Tibial nerve (tissue), 4 donors: ENCODE measurements at regions not wholly inside any gene's neighbourhood (a gene's known extent, or its start where the extent isn't known, plus 50 kb on each side); places are given as distances from the start of the nearest gene placed in this dataset.
A peak's percentile ranks its signal among the peaks of the same experiment; 100 is the strongest.

ENCODE experiments used
- DNase-seq, 2 donors: peaks; one replicate each; pipeline ENCODE4 v3.0.0-alpha.2; 2019; ENCODE audit warnings: low spot score in 2 of 2
- H3K27ac ChIP-seq, 4 donors: fragments of 200-600 bp; sonication (generic) in 3 of 4; one replicate each; pipeline ENCODE4 v1.5.1; 2017 to 2019; ENCODE audit warnings: mild to moderate bottlenecking in 1 of 4
- H3K27me3 ChIP-seq, 2 donors: fragments of 200-600 bp; sonication (generic) in 1 of 2; one replicate each; pipeline versions ENCODE4 v1.5.1 to v1.6.0; 2017 to 2019
- H3K36me3 ChIP-seq, 3 donors: fragments of 200-600 bp; sonication (generic); one replicate each; pipeline ENCODE4 v1.5.1; 2018 to 2019
- H3K4me1 ChIP-seq, 4 donors: fragments of 200-600 bp; sonication (generic) in 3 of 4; one replicate each; pipeline ENCODE4 v1.5.1; 2017 to 2019
- H3K4me3 ChIP-seq, 4 donors: fragments of 200-600 bp; sonication (generic) in 3 of 4; one replicate each; pipeline ENCODE4 v1.5.1; 2017 to 2019; ENCODE audit warnings: mild to moderate bottlenecking in 1 of 4, moderate library complexity in 1 of 4
- H3K9me3 ChIP-seq, 4 donors: fragments of 200-600 bp; sonication (generic) in 3 of 4; one replicate each; pipeline ENCODE4 v1.5.1; 2017 to 2019
- EP300 ChIP-seq, 2 donors: sonication (generic); formaldehyde crosslinking; IDR thresholded peaks; one replicate each; pipeline ENCODE4 v1.6.1; 2017; ENCODE audit warnings: antibody characterized with exemption in 2 of 2, mild to moderate bottlenecking in 1 of 2
- POLR2A ChIP-seq, 2 donors: fragments of 450-650 bp; IDR thresholded peaks; one replicate each; pipeline ENCODE4 v1.6.1; 2017; ENCODE audit warnings: antibody characterized with exemption in 2 of 2, mild to moderate bottlenecking in 2 of 2, moderate library complexity in 2 of 2
- WGBS, 2 donors: methylation state at CpG; one replicate each; pipeline ENCODE4 v1.1.5; 2018; 5-methylcytosine and 5-hydroxymethylcytosine counted together
- TF ChIP-seq, protein P1 (sequence below), 5 experiments: fragments of 200-600 bp in 3 of 5; fragments of 450-650 bp in 2 of 5; sonication (generic) in 3 of 5; IDR thresholded peaks; one replicate each; pipeline ENCODE4 v1.5.1; 2016 to 2019; ENCODE audit warnings: antibody characterized with exemption in 5 of 5, mild to moderate bottlenecking in 3 of 5, moderate library complexity in 2 of 5

DNA sequence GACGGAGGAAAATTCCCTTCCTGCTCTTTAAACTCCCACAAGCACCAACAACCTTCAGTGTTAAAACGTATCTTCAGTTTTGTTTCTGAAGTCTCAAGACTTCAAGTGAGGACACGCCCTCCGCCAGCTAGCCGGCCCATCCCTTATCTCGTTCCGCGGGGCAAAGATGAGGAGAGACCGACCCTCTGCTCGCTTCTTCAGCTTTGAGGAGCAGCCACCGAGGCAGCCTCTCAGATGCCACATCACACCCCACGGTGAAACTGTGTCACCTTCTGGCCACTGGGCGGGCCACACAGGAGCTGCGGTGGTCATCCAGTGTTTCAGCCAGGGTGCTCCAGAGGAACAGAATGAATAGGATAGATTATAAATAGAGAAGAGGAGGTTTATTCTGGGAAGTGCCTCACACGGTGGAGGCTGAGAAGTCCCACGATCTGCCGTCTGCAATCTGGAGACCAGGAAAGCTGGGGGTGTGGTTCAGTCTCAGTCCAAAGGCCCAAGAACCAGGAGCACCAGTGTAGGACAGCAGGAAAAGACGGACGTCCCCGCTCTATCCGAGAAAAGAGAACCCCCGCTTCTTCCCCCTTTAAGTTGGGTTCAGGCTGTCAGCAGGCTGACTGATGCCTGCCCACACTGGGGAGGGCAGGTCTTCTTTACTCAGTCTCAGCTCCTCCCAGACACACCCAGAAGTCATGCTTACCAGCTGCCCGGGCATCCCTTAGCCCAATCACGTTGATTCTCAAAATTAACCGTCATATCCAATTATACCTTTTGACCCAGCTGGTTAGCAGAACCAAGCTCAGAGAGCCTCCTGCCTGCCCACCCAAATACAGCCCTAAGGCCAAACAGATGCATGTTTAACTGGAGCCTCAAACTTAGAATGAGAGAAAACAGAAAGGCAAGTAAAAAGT is 399.7 kb upstream of the ID2 start:
- H3K27me3 ChIP-seq = no peaks in the 10 kb centered on the region
- no peak for DNase-seq
- WGBS, 2 donors = 83 to 90% methylated on average over 25 of the region's 25 CpGs

GRCh38 chr2:8282858-8283252 is 399.0 kb upstream of the ID2 start:
- no peak overlapping the region for H3K4me3 ChIP-seq
- H3K27me3 ChIP-seq = no peaks in the 10 kb centered on the region
- H3K9me3 ChIP-seq = no peaks in the 10 kb centered on the region
- peaks cover 0 to 10% (median 2%) of the 10 kb centered on the region in 4 donors for H3K4me1 ChIP-seq
- no peak for DNase-seq
- 96 to 97% methylated on average over 13 of the region's 13 CpGs for WGBS, 2 donors
- TF ChIP-seq POLR2A (IDR thresholded peaks at IDR 0.05) = no peak
- no peak for TF ChIP-seq EP300 (IDR thresholded peaks at IDR 0.05)
- TF ChIP-seq, protein P1, sequence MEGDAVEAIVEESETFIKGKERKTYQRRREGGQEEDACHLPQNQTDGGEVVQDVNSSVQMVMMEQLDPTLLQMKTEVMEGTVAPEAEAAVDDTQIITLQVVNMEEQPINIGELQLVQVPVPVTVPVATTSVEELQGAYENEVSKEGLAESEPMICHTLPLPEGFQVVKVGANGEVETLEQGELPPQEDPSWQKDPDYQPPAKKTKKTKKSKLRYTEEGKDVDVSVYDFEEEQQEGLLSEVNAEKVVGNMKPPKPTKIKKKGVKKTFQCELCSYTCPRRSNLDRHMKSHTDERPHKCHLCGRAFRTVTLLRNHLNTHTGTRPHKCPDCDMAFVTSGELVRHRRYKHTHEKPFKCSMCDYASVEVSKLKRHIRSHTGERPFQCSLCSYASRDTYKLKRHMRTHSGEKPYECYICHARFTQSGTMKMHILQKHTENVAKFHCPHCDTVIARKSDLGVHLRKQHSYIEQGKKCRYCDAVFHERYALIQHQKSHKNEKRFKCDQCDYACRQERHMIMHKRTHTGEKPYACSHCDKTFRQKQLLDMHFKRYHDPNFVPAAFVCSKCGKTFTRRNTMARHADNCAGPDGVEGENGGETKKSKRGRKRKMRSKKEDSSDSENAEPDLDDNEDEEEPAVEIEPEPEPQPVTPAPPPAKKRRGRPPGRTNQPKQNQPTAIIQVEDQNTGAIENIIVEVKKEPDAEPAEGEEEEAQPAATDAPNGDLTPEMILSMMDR (IDR thresholded peaks at IDR 0.05) = no peak
- no peaks in the 10 kb centered on the region for H3K36me3 ChIP-seq
- no peak overlapping the region for H3K27ac ChIP-seq

More for the DNA sequence above, 399.7 kb upstream of the ID2 start:
- no peak for TF ChIP-seq POLR2A (IDR thresholded peaks at IDR 0.05)
- TF ChIP-seq EP300 (IDR thresholded peaks at IDR 0.05) = no peak
- TF ChIP-seq, protein P1 (IDR thresholded peaks at IDR 0.05) = no peak
- Histone ChIP-seq H3K4me3 (no peak overlapping the region), H3K4me1 (peaks cover 0 to 13% (median 2%) of the 10 kb centered on the region in 4 donors), H3K9me3 (no peaks in the 10 kb centered on the region), H3K27ac (no peak overlapping the region), H3K36me3 (no peaks in the 10 kb centered on the region)

GRCh38 chr2:8285081-8285480 is 396.8 kb upstream of the ID2 start:
- TF ChIP-seq, protein P1 (IDR thresholded peaks at IDR 0.05) = peak in 1 of 5 experiments; percentile 10
- TF ChIP-seq POLR2A (IDR thresholded peaks at IDR 0.05) (no peak), EP300 (IDR thresholded peaks at IDR 0.05) (no peak)
- 62 to 73% methylated on average over 3 of the region's 3 CpGs for WGBS, 2 donors
- no peak for DNase-seq

DNA sequence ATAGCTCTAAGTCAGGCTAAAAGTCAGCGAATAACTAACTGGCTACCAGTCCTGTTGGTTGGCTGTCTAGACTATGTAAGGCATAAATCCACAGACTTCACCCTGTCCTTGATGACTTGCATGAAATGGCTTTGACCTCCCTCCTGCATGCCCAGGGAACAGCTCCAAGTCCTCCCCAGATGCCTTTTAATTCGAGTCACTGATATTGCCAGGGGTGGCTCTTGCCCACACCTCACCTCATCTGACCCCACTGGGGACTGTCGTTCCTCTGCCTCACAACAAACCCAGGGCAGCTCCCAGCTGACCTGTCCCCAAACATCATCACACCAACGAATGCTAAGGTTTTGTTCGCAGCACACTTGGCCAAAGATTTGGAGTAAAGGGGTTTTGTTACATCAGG is 396.0 kb upstream of the ID2 start:
- H3K9me3 ChIP-seq = no peaks in the 10 kb centered on the region
- DNase-seq = no peak
- no peaks in the 10 kb centered on the region for H3K27me3 ChIP-seq
- H3K4me1 ChIP-seq = no peaks in the 10 kb centered on the region
- WGBS, 2 donors = 68 to 86% methylated on average over 5 of the region's 5 CpGs
- H3K27ac ChIP-seq = no peak overlapping the region
- no peaks in the 10 kb centered on the region for H3K36me3 ChIP-seq
- H3K4me3 ChIP-seq = no peak overlapping the region
- TF ChIP-seq, protein P1 (IDR thresholded peaks at IDR 0.05) = no peak
- TF ChIP-seq POLR2A (IDR thresholded peaks at IDR 0.05) (no peak), EP300 (IDR thresholded peaks at IDR 0.05) (no peak)

More at GRCh38 chr2:8285081-8285480, 396.8 kb upstream of the ID2 start:
- Histone ChIP-seq H3K4me3 (no peak overlapping the region), H3K27me3 (no peaks in the 10 kb centered on the region), H3K36me3 (no peaks in the 10 kb centered on the region), H3K4me1 (no peaks in the 10 kb centered on the region), H3K27ac (no peak overlapping the region), H3K9me3 (no peaks in the 10 kb centered on the region)

DNA sequence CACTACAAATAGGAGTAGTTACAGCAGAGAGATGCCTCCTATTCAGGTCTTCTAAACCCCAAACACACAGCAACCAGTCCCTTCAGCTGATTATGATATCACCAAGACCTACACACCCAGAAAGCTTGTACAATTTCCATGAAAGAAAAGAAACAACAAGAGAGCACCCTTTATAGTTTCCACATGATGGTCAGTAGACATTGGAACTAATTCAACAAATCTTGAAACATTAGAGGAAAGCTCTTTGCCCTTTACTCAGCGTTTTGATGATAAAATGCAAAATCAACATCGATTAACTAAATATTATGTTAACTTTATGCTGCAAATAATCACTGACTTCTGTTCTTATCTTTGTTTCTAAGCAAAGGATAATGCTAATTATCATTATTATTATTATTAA is 393.6 kb upstream of the ID2 start:
- no peaks in the 10 kb centered on the region for H3K36me3 ChIP-seq
- no peaks in the 10 kb centered on the region for H3K27me3 ChIP-seq
- DNase-seq = no peak
- H3K27ac ChIP-seq = no peak overlapping the region
- no peaks in the 10 kb centered on the region for H3K9me3 ChIP-seq
- WGBS, 2 donors = 51 to 54% methylated on average over 2 of the region's 2 CpGs
- TF ChIP-seq, protein P1 (IDR thresholded peaks at IDR 0.05) = no peak
- TF ChIP-seq EP300 (IDR thresholded peaks at IDR 0.05) = no peak
- no peak for TF ChIP-seq POLR2A (IDR thresholded peaks at IDR 0.05)
- H3K4me1 ChIP-seq = no peaks in the 10 kb centered on the region
- H3K4me3 ChIP-seq = no peak overlapping the region
